NCI-H2081 (cell line): ENCODE measurements at regions not wholly inside any gene's neighbourhood (a gene's known extent, or its start where the extent isn't known, plus 50 kb on each side); places are given as distances from the start of the nearest gene placed in this dataset.

Source experiments
- DNase-seq, 2 experiments: peaks; one replicate each; lab custom pipeline; 2025; lab: John Stamatoyannopoulos, UW

DNA sequence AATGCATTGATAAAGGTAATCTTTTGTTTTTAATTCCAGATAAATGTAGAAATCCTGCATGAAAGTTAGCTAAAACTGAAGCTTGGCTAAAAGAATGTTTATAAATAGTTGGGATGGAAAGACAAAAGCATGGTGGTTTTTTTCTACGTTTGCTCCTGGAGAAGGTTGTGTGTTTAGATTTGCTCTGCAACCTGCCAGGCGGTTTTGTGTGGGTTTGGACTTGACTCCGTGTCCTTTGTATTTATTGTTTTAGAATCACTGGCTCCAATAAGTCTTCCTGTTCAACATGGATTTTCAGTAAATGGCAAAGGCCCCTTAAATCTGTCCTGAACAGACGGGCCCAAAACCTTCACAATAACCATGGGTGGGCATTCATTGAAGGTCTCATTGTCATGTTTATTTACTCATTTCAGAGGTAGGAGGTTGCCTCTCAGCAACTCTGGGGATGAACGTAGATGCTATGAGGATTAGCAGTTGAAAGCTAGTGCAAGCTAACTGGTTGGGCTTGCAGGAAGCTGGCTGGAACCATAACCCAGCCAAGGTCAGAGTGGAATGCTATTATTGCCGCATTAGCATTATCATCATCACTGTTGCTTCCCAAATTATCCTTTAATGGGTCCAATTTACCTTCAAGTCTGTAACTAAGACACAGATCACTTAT is 60.6 kb upstream of the ADAMTS9 start:
- DNase-seq, result no peak

GRCh38 chr3:64747679-64748078 is 59.9 kb upstream of the ADAMTS9 start:
- no peak for DNase-seq

DNA sequence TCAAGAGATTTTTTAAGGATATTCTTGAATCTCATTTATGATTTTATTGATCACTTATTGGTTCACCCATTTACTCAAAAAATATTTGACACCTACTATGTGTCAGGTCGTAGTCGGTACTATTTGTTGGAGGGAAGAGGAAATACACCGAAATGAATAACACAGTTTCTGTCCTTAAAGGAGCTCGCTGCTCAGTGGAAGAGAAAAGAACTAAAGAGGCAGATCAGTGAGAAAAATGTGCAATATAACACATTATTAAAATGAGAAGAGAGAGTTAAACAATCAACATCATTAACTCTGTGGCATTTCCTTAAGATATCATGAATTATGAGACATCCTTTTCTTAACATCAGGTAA is 56.1 kb upstream of the ADAMTS9 start:
- no peak for DNase-seq

DNA sequence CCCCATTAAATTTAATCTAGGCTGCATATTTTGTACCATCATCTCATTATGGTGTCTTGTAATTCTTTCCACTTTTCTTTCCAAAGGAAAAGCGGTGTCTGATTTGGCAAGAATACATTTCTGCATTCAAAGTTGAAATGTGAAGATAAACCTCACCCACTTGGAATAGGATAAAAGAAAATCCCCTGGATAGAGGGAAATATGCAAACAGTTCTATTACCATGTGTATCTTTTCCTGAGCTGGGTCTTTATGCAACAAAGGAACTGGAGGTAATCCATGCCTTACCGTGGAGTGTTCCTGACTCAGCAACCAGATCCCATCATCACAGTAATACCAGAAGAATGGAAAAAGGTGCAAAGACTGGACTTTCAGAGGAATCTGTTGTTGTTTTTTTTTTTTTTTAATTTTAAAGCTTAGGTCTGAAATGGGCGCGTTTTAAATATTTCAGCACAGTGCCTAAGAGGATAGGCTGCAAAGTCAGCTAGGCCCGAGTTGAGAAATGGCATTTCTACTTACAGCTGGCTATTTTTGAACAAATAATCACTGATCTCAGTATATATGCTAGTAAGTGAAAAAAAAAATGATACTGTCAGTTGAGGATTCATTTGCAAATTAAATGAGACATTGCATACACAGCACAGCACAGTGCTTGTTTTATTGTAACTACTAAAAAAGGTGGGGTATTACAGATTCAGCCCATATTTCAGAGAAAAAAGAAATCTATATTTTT is 55.5 kb upstream of the ADAMTS9 start:
- DNase-seq, result no peak

DNA sequence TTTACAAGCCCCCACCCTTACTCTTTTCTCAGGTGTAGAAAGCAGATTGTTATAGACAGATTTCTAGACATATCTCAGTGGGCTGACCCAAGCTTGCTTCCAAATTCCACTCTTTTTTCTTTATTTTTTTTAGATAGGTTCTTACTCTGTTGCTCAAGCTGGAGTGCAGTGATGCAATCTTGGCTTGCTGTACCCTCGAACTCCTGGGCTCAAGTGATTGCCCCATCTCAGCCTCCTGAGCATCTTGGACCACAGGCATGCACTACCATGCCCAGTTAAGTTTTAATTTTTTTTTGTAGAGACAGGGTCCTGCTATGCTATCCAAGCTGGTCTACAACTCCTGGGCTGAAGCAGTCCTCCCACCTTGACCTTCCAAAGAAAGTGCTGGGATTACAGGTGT is 53.5 kb upstream of the ADAMTS9 start:
- DNase-seq, result no peak

DNA sequence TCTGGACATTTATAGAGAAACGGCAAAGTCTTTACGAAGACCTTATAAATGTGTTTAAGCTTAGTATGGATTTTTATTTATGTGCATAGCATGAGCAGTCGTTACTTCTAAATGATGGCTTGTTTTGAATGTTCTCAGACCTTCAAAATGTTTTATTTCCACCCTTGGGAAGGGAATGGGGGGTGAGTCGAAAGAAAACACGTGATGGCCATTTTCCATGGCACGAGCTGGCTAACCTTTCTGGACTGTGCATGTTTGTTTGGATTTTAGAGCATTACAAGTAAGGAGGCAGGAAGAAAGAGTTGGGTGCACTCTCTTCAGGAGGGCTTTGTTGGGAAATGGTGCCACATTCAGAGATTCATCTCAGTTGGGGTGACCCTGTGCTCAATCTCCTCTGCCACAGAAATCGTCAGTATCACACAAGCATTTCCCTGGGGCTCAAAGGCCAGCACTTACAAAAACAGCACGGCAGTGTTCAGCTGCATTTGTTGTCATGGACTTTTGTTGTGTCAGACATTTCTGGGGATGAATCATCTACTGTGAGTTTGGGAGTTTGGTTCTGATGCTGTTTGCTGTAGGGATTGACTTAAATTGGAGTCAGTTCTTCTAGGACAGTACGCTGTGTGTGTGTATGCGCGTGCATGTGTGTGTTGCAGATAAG is 52.3 kb upstream of the ADAMTS9 start:
- DNase-seq, result no peak
